IMR-90 (cell line): ENCODE measurements at regions not wholly inside any gene's neighbourhood (a gene's known extent, or its start where the extent isn't known, plus 50 kb on each side); places are given as distances from the start of the nearest gene placed in this dataset.

Experiments used
- ATAC-seq: fragments of 200-7000 bp; cut with Tn5 transposase; 2 replicates; pipeline ENCODE4 v1.9.1; 2020; ENCODE audit warnings: low read depth, mild to moderate bottlenecking, moderate library complexity
- BruUV-seq: library from RNA; stranded (reverse); fragments of 400-500 nt; replicated peaks from 2 replicates; lab custom pipeline; 2021; lab: Mats Ljungman, UMichigan
- CTCF ChIA-PET: fragments of 300-600 bp; formaldehyde crosslinking; extraction: SDS; loops from one replicate; lab custom pipeline; 2021; ENCODE audit warnings: antibody characterized with exemption; lab: Yijun Ruan, JAX
- POLR2A ChIA-PET: fragments of 300-600 bp; sonication (Branson Sonifier 250); formaldehyde crosslinking; loops from one replicate; lab custom pipeline; 2022; ENCODE audit warnings: antibody characterized with exemption; ENCODE audit not compliant: unreplicated experiment; lab: Charles Lee
- DNase-seq: peaks from one replicate; pipeline ENCODE4 v3.0.0; 2013
- H2AFZ ChIP-seq: replicated peaks from 2 replicates; pipeline ENCODE3; 2013; ENCODE audit warnings: low read length, mild to moderate bottlenecking; ENCODE audit not compliant: poor library complexity
- H2AK5ac ChIP-seq: 2 replicates; pipeline ENCODE4 v1.6.1; 2013; ENCODE audit warnings: low read depth, low read length, inconsistent platforms
- H2AK9ac ChIP-seq: replicated peaks from 2 replicates; pipeline ENCODE3; 2013; ENCODE audit warnings: mild to moderate bottlenecking, low read depth, low read length, moderate library complexity; ENCODE audit not compliant: poor library complexity
- H2BK120ac ChIP-seq: 2 replicates; pipeline ENCODE4 v1.6.1; 2013; ENCODE audit warnings: low read depth, low read length, inconsistent platforms
- H2BK15ac ChIP-seq: 3 replicates; pipeline ENCODE4 v1.6.1; 2013; ENCODE audit warnings: low read depth, low read length, inconsistent platforms
- H2BK20ac ChIP-seq: 2 replicates; pipeline ENCODE4 v1.6.1; 2013; ENCODE audit warnings: low read depth, mild to moderate bottlenecking, inconsistent platforms, low read length, moderate library complexity
- H2BK5ac ChIP-seq: 2 replicates; pipeline ENCODE4 v1.6.1; 2013; ENCODE audit warnings: mild to moderate bottlenecking, low read depth, low read length, inconsistent platforms; ENCODE audit not compliant: poor library complexity, severe bottlenecking
- H3K14ac ChIP-seq: replicated peaks from 2 replicates; pipeline ENCODE4 v1.6.1; 2013; ENCODE audit warnings: low read depth, low read length, inconsistent platforms
- H3K18ac ChIP-seq: 2 replicates; pipeline ENCODE4 v1.6.1; 2013; ENCODE audit warnings: low read depth, low read length, control low read depth
- H3K23ac ChIP-seq: 2 replicates; pipeline ENCODE4 v1.6.1; 2013; ENCODE audit warnings: low read depth, low read length, inconsistent platforms
- H3K27ac ChIP-seq: 2 replicates; pipeline ENCODE4 v1.5.1; 2013; ENCODE audit warnings: mild to moderate bottlenecking, control low read depth, low read length; ENCODE audit not compliant: insufficient read depth
- H3K27me3 ChIP-seq: 2 replicates; pipeline ENCODE4 v1.6.1; 2013; ENCODE audit warnings: low read length; ENCODE audit not compliant: control insufficient read depth, insufficient read depth
- H3K36me3 ChIP-seq: 2 replicates; pipeline ENCODE4 v1.6.1; 2013; ENCODE audit warnings: low read length, mixed read lengths; ENCODE audit not compliant: control insufficient read depth, insufficient read depth
- H3K4ac ChIP-seq: 2 replicates; pipeline ENCODE4 v1.6.1; 2013; ENCODE audit warnings: low read depth, low read length, inconsistent platforms
- H3K4me1 ChIP-seq: 2 replicates; pipeline ENCODE4 v1.6.1; 2013; ENCODE audit warnings: low read length, mixed read lengths; ENCODE audit not compliant: control insufficient read depth, insufficient read depth
- H3K4me2 ChIP-seq: 2 replicates; pipeline ENCODE4 v1.6.1; 2013; ENCODE audit warnings: low read depth, mild to moderate bottlenecking, control low read depth, low read length, moderate library complexity
- H3K4me3 ChIP-seq: 2 replicates; pipeline ENCODE4 v1.5.1; 2013; ENCODE audit warnings: low read depth, mild to moderate bottlenecking, control low read depth, low read length, moderate library complexity; ENCODE audit not compliant: insufficient read depth
- H3K56ac ChIP-seq: 2 replicates; pipeline ENCODE4 v1.6.1; 2013; ENCODE audit warnings: low read length, inconsistent platforms; ENCODE audit not compliant: insufficient read depth; ENCODE audit errors: extremely low read depth
- H3K79me1 ChIP-seq, 2 experiments: 2 replicates each; pipeline ENCODE4 v1.6.1; 2013; ENCODE audit warnings: low read length in 2 of 2, inconsistent platforms in 1 of 2, low read depth in 1 of 2
- H3K9ac ChIP-seq: 2 replicates; pipeline ENCODE4 v1.6.1; 2013; ENCODE audit warnings: low read depth, low read length, control low read depth
- H3K9me1 ChIP-seq: 2 replicates; pipeline ENCODE4 v1.6.1; 2013; ENCODE audit warnings: low read length, inconsistent platforms; ENCODE audit not compliant: insufficient read depth
- H3K9me3 ChIP-seq: 2 replicates; pipeline ENCODE4 v1.6.1; 2013; ENCODE audit warnings: low read length; ENCODE audit not compliant: control insufficient read depth, insufficient read depth
- H4K20me1 ChIP-seq: 2 replicates; pipeline ENCODE4 v1.6.1; 2013; ENCODE audit warnings: low read length, inconsistent platforms; ENCODE audit not compliant: insufficient read depth
- H4K5ac ChIP-seq: 2 replicates; pipeline ENCODE4 v1.6.1; 2013; ENCODE audit warnings: mild to moderate bottlenecking, low read depth, low read length, control low read depth
- H4K8ac ChIP-seq, 2 experiments: 2 replicates each; pipeline ENCODE4 v1.6.1; 2013; ENCODE audit warnings: low read depth in 2 of 2, low read length in 2 of 2, control low read depth in 1 of 2, inconsistent platforms in 1 of 2
- H4K91ac ChIP-seq: 2 replicates; pipeline ENCODE4 v1.6.1; 2013; ENCODE audit warnings: low read depth, low read length, inconsistent platforms; ENCODE audit not compliant: insufficient read depth
- SMC3 ChIP-seq: fragments of 150-350 bp; IDR thresholded peaks from 2 replicates; pipeline ENCODE4 v1.6.1; 2016; ENCODE audit warnings: low read depth, mild to moderate bottlenecking, antibody characterized with exemption, low read length, moderate library complexity
- WGBS, 2 experiments: methylation state at CpG; one replicate each; pipeline versions ENCODE4 v1.1.5 to v1.1.7; 2013; ENCODE audit warnings: missing lambda C conversion rate in 2 of 2; ENCODE audit not compliant: insufficient read length in 1 of 2; ENCODE audit errors: extremely low coverage in 2 of 2; 5-methylcytosine and 5-hydroxymethylcytosine counted together
- dilution Hi-C: fragments of 300-500 bp; cut with HindIII; formaldehyde crosslinking; loops from one replicate; pipeline ENCODE4 v1.14.3; 2018; ENCODE audit warnings: low sequenced_read_pairs; ENCODE audit not compliant: unreplicated experiment
- in situ Hi-C: fragments of 300-500 bp; cut with MboI; formaldehyde crosslinking; loops from 3 replicates; pipeline ENCODE4 v1.14.3; 2019; ENCODE audit warnings: low sequenced_read_pairs, inconsistent platforms, mixed read lengths
- intact Hi-C: fragments of 100-400 bp; cut with micrococcal nuclease; formaldehyde crosslinking; loops from 2 replicates; pipeline ENCODE4 v1.10.0; 2022
- TF ChIP-seq, protein P1 (sequence below): fragments of 150-350 bp; IDR thresholded peaks from 2 replicates; pipeline ENCODE4 v1.6.1; 2017; ENCODE audit warnings: mild to moderate bottlenecking, antibody characterized with exemption, low read length, low read depth

GRCh38 chr9:87122947-87123685 lies 175.8 kb upstream of the GAS1 start:
- no peak overlapping the region for H3K4me2 ChIP-seq
- no peak overlapping the region for H2AFZ ChIP-seq
- H3K18ac ChIP-seq, result peak overlapping the region; percentile 96; the same call in 1 of the 2 replicates
- H3K9me3 ChIP-seq, result no peaks in the 10 kb centered on the region
- TF ChIP-seq, protein P1, sequence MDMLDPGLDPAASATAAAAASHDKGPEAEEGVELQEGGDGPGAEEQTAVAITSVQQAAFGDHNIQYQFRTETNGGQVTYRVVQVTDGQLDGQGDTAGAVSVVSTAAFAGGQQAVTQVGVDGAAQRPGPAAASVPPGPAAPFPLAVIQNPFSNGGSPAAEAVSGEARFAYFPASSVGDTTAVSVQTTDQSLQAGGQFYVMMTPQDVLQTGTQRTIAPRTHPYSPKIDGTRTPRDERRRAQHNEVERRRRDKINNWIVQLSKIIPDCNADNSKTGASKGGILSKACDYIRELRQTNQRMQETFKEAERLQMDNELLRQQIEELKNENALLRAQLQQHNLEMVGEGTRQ, result peak; percentile 75
- TF ChIP-seq SMC3, result no peak
- no peaks in the 10 kb centered on the region for H4K20me1 ChIP-seq
- H2AK5ac ChIP-seq, result peak overlapping the region; percentile 65; the same call in 1 of the 2 replicates
- peaks cover 3% of the 10 kb centered on the region; the same call in 1 of the 2 replicates for H3K9me1 ChIP-seq
- H4K5ac ChIP-seq, result peak overlapping the region; percentile 70; the same call in 1 of the 2 replicates
- ChIA-PET POLR2A (no interaction called here), CTCF (no interaction called here)
- WGBS, 2 experiments, result no CpG with 5 or more reads among the region's 6 CpGs
- no TSS peak for BruUV-seq
- ATAC-seq, result peak; percentile 50
- H3K23ac ChIP-seq, result no peak overlapping the region
- 0 out of 3 replicates have a peak overlapping the region, but pooled peaks have one; percentile 62 for H2BK15ac ChIP-seq
- no peak overlapping the region for H3K4me3 ChIP-seq
- H4K8ac ChIP-seq, result peak overlapping the region in 1 of 2 experiments; percentile 57; a peak in 1 of 4 replicates
- no peak overlapping the region for H4K91ac ChIP-seq
- no peaks in the 10 kb centered on the region for H3K36me3 ChIP-seq
- H3K27me3 ChIP-seq, result no peaks in the 10 kb centered on the region
- peak overlapping the region; percentile 87 for H3K14ac ChIP-seq
- no peaks in the 10 kb centered on the region for H3K79me1 ChIP-seq
- peaks cover 5% of the 10 kb centered on the region for H3K4me1 ChIP-seq
- dilution Hi-C loops, result no loop called here
- in situ Hi-C loops, result no loop called here
- peak overlapping the region; percentile 49; the same call in 1 of the 2 replicates for H3K27ac ChIP-seq
- peak overlapping the region; percentile 44 for H2BK5ac ChIP-seq
- intact Hi-C loops, result no loop called here
- peak overlapping the region; percentile 81 for H3K4ac ChIP-seq
- H3K9ac ChIP-seq, result no peak overlapping the region
- peak overlapping the region; percentile 96 for H2BK20ac ChIP-seq
- no peak overlapping the region for H2AK9ac ChIP-seq
- peak; percentile 76 for DNase-seq
- no peak overlapping the region for H3K56ac ChIP-seq
- H2BK120ac ChIP-seq, result peak overlapping the region; percentile 79
